ENCODE measurements at regions not wholly inside any gene's neighbourhood (a gene's known extent, or its start where the extent isn't known, plus 50 kb on each side); places are given as distances from the start of the nearest gene placed in this dataset.
"Not testable (repeated sequence)": the region's sequence is repeated elsewhere in the genome, so short reads cannot be mapped to it uniquely, and the experiment has no call there.

DNA sequence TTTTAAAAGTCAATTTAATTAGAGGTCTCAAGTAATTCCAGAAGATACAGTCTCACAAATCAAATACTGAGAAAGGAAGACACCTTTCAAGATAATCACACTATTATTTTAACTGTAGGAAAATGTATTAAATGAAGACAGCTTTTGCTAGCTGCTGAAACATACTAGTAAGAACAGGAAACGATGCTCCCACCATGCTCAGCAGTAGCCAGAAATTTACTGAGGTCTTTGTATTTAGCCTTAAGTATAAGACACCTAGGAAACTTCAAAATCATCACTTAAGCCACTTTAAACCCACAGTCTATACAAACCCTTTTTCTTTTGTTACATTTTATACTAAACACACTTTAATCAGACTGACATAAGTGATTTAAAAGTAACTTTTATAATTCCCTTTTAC, 72.7 kb upstream of the NPIPB12 start:
- not testable (repeated sequence) for DNase-seq

DNA sequence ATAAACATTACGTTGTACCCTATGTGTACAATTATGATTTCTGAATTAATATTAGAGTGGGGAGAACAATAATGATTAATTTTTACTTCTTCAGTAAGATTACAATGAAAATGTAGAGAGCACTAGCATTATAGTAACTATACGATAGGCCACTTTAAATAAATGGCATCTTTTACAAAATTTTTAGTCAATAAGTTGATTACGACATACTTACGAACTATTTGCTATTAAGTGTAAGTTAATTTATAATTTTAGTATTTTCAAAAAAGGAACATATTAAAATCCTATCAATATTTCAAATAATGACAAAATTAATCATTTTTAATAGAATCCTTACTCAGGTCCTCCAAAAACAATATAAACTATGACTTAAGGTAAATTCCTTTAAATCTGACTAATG, 75.6 kb upstream of the NPIPB12 start:
- not testable (repeated sequence) for DNase-seq

DNA sequence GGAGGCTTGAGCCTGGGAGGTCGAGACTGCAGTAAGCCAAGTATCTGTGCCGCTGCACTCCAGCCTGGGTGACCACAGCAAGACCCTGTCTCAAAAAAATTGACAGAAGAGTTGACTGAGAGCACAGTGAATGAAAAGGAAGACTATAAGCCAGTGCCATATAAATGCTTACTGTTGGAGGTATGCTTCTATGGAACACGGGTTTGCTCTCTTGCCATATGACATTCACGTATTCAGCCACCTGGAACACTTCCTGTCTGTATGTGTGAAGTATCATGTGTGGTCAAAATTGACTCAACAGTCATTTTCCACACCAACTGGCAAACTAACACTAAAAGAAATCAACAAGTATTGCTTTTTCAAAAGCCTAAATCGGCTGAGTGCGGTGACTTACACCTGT, 71.1 kb upstream of the SPN start:
- not testable (repeated sequence) for DNase-seq

DNA sequence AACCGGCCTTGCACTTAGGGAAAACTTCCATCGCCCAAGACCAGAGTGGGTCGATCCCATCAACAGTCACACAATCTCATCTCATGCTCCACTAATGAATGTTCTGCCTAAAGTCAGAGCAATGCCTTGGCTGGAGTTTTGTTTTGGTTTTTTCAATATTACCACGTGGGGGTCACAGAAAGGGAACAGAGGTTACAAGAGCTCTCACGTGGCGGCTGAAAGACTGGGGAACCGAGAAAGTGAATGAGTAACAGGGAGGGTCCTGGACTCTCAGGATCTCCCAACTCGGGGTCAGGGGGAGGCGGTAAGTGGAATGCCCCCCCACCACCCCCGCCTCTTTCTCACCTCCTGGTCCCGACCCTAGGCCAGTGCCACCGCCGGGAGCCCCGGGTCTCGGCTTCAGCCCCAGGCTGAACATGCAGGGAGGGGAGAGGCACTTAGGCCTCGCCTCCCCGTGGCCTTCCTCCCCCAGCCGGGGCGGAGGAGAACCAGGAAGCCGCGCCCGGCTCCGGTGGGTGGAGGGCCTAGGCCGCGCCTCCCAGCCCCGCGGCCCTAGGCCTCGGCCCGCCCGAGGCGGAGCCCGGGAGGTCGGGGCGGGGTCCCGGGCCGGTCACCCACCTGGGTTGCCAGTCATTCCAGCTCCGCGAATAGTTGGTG, 68.7 kb upstream of the SPN start:
- peak; percentile 77 for DNase-seq

DNA sequence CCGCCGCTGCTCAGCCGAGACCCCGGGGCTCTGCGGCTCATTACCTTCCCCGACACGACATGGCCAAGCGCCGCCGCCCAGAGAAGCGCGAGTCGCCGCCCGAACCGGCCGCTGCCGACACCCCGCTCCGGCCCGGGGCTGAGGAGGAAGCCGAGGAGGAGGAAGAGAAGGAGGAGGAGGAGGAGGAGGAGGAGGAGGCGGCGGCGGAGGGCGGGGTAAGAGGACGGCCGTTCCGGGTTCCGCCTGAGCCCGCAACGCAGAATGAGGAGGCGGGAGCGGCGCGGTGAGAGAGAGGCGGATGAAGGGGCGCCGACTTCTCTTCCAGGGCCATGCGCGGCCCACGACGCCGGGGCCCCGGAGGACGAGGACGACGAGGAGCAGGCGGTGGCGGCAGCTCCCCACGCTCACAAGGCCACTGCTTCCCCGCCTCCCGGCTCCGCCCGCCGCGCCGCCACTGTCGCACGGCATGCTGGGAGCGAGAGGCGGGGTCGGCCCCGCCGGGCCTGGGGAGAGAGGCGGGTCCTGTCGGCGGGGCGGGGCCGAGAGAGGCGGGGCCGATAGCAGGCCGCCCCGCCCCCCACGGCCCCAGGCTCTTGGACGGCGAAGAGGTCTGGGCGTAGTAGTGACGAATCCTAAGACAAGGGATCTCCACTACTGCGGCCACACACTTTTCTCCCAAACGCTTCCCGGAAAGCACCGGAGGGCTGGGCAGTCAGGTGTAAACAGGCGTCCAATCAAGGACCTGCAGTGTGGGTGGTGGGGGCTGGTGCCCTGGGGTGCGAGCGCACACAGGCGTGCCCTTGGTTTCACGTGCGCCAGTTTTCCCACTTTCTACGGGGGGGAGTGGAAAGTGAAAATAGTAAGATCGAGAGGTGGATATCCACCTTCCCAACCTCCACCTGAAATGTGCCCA, 67.9 kb upstream of the SPN start:
- peak; percentile 92 for DNase-seq

DNA sequence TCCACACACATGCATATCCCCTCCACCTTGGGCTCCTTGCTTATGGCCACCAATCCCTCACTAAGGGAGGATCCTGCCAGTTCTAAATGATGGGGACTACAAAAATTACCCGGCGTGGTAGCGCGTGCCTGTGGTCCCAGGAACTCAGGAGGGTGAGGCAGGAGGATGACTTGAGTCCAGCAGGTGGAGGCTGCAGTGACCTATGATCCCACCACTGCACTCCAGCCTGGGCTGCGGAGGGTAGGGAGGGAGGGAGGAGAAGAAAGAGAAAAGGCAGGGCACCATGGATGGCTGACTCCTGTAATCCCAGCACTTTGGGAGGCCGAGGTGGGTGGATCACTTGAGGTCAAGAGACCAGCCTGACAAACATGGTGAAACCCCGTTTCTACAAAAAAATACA, 66.0 kb upstream of the SPN start:
- DNase-seq = not testable (repeated sequence)

DNA sequence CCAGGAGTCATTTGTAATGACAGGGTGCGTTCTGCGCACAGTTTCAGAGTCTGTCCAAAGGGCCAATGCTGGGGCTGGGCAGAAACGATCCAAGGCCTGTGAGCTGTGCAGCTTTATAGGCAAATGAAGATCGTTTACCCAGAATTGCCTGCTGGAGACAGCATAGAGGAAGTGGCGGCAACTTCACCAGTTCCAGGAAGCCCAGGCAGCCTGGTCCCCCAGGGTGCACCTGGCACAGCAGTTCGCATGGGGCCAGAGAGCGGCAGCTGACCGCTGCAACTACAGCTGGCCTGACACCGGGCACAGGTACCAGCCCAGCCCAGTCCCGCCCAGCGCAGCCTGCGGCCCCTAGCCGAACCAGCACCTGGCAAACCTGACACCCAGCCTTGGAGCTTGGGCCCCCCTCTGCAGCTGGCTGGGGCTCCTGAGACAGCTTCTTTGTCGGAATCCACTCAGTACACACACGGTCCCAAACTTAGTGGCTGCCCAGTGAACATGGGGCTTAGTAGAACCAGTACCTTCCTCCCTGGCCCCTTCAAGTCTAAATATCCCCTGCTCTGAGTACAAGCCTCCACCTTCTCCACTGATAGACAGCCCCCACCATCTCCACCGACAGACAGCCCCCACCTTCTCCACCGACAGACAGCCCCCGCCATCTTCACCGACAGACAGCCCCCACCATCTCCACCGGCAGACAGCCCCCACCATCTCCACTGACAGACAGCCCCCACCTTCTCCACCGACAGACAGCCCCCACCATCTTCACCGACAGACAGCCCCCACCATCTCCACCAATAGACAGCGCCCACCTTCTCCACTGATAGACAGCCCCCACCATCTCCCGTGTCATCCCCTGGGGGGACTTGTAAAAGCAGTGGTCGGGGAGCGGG, 62.7 kb upstream of the SPN start:
- DNase-seq = peak; percentile 82

DNA sequence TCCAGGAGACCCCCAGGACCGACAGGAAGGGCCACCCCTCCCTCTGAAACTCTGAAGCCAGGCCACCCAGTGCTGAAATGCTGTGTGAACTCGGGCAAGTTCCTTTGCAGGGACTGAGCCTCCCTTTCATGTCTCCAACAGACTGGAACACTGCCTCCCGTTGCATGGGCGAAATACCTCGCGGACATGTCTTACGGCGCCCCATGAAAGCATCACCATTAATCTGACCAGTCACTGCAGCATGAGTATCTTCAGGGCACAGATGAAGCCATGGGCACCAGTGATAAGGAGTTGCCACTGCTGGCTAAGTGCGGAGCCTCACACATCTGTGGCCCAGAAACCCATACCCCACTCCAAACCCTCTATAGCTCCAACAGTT, 60.8 kb upstream of the SPN start:
- peak; percentile 91 for DNase-seq

DNA sequence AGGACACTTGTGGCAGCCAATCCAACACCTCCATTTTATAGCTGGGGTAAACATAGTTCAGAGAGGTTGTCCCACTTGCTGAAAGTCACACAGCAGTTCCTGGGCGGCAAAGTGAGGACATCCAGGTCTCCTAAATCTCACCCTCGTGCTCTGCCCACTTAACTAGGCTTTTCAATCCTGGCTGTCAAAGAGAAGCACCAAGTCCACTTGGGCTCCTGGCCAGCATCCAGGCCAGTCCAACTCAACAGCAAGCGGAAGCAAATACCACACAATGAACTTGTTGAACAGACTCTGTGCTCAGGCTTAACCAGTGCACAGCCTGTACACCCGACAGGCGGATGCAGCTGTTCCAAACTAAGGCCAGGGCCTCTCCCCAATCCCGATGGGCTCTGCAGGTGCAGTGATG, 60.4 kb upstream of the SPN start:
- not testable (repeated sequence) for DNase-seq

DNA sequence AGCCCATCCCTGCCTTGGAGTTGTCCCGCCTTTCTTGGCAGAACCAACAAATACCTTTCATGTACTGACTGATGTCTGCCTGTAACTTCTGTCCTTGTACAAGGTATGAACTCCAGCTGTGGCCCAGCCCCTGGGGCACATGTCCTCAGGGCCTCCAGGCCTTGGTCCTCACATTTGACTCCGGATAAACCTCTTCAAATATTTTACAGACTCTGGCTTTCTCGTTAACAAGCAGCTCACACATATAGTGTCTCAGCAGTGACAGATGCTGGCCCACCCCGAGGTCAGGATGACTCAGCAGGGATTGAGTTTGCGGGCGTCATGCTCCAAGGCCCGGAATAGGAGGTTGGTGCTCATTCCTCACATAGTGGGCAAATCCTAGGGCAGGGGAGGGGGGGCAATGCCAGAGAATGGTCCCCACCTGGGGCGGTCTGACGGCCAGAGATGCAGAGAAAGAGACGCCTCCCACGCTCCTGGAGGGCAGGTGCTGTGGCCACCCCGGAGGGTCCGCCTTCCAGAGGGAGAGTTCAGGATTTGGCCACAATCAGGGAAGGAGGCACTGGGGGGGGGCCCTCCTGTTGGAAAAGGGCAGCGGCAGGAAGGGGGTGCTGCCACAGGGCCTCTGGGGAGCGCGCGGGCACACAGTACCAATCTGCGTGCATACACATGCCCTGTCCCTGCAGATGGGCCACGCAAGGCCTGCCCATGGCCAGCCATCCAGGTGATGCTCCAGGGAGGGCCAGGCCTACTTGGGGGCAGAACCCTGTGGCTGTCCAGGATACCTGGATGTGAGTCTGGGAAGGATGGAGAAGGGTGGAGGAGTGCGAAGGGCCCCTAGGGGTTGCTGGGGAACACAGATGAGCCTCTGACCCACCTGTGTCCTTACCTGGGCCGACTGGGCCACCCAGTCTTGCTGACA, 58.2 kb upstream of the SPN start:
- DNase-seq = peak; percentile 73

DNA sequence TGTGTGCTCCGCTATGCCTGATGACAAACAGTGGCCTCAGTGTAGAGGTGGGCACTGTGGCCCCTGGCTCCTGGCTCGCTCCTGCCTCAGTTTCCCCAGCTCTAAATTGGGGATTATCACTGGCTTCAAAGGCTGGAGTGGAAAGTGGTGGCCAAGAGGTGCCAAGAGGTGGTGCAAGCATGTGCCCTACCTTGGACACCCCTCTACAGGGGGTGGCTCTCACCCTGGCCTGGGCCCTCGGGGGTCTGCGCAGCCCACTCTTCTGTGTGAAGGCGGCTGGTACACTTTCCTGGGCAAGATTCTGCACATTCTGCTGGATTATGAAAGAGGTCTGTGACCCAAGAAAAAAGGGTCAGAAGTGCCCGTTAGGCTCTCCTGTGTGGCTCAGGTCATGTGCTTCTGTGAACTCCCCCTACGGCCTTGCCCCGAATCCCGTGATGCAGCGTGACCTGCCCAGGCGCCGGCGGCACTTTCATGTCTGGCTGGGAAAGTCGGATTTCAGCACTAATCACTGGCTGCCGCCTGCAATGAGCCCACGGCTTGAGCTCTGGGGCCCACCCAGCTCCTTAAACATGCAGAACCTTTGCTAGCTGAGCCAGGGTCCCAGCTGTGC, 57.3 kb upstream of the SPN start:
- not testable (repeated sequence) for DNase-seq

DNA sequence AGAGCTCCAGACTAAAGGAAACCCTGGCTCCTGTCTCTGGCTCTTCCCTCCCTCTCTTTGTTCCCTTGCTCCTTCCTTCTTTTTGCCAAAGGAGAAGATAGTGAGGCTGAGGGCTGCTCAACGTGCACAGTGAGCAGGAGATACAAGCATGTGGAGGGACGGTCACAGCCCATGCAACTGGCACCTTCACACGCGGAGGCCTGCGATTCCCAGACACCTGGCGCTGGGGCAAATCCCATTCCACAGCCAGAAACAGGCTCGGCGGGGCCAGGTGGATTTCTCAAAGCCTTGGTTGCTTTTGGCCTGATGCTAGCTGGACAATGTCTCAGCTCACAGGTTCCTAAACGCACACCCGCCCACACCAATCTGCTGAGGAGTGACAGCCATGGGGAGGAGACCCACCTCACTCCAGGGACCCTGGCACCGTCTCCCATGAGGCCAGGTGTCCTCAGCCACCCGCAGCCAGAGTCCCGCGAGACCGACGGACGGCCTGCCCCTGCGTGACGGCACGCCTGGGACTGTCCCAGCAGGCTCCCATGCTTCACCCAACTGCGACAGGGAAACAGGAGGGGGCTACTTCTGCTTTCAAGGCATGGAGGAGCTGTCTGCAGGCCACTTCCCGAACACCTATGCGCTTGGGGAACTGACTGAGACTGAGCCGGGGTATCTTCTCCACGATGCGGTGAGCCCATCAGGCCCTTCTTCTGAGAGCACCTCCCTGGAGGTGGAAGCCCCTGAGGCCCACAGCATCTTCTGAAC, 56.2 kb upstream of the SPN start:
- peak; percentile 2 for DNase-seq

DNA sequence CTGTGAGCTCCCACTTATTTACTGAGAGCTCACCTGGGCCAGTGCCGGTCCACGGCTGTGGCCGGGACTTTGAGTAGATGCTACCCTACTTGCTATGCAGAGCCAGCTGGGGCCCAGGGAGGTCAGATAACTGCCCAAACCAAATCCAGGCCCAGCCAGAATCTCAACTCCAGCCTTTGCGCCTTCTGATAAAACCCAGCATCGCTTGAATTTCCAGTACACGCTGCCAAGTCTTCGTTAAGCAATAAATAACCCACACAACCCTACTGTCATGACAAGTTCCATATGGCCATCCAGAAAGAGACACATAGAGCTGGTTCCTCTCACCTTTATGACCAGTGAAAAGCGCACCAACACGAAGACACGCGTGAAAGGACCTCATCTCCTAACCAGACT, 55.6 kb upstream of the SPN start:
- peak; percentile 31 for DNase-seq

DNA sequence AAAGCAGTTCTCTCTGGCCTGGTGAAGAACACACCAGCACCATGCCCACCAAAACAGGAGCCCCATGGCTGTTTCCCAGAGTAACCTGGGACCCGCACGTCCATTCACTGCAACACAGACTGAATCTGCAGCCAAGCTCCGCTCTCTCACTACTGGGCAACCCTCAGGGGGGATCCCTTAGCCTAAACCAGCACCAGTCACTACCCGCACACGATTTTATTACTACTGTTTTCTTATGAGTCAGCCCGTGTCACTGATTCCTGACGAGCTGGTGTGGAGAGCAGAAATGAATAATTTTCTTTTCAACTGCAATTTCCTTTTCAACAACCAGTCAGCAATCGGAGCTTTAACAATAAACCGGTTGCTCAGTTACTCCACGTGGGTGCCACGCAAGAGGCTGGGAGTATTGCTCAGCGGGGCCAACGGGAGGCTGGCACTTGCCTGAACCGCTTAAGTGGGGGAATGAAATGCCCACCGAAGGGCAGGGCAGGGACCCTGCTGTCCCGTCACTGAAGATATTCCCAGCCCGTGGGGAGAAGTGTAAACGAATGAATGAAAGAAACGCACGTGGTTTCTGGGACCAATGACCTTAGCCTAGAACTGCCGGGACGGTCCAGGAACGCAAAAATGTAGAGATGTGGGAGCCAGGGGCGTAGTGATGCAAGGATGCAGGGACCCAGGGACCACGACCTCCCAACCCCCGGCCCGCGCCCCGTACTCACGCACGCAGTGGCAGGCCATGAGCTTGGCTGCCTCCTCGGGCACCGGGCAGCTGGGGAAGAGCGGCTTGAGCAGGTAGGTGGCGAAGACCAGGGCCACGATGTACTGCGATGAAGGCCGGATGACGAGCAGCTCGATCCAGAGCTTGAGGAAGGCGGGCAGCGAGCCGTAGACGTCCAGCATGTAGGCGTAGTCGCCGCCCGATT, 50.4 kb upstream of the SPN start:
- DNase-seq = peak; percentile 22

Measured in hematopoietic multipotent progenitor cell treated with erythropoietin and hydrocortisone succinate and interleukin-3 and kit ligand, for 4 days (in vitro differentiated cells).